ENCODE measurements at regions not wholly inside any gene's neighbourhood (a gene's known extent, or its start where the extent isn't known, plus 50 kb on each side); places are given as distances from the start of the nearest gene placed in this dataset.

- Histone ChIP-seq H3K36me3 (replicated peaks; ENCODE audit: insufficient read depth, low read depth) (no peaks in the 10 kb centered on the region), H3K27me3 (no peaks in the 10 kb centered on the region), H2AFZ (no peak overlapping the region), H3K9me2 (replicated peaks; ENCODE audit: insufficient read depth) (no peaks in the 10 kb centered on the region), H3K79me2 (no peaks in the 10 kb centered on the region), H3K4me1 (ENCODE audit: insufficient read depth) (no peaks in the 10 kb centered on the region), H3K4me2 (no peak overlapping the region), H3K4me3 (no peak overlapping the region), H4K20me1 (ENCODE audit: insufficient read depth, poor library complexity, severe bottlenecking) (no peaks in the 10 kb centered on the region), H3K27ac (no peak overlapping the region), H3K9me3 (ENCODE audit: low read depth) (no peaks in the 10 kb centered on the region)
- WGBS (ENCODE audit: low lambda C conversion rate, missing lambda C conversion rate), result 89% methylated on average over 2 of the region's 2 CpGs
- no peak for DNase-seq (ENCODE audit: low spot score)
- TF ChIP-seq CTCF (IDR thresholded peaks at IDR 0.05; ENCODE audit: poor library complexity) (no peak), EZH2 (IDR thresholded peaks at IDR 0.05; ENCODE audit: borderline replicate concordance) (no peak), EZH2phosphoT487 (IDR thresholded peaks at IDR 0.05; ENCODE audit: low read depth, severe bottlenecking, unreplicated experiment) (no peak)
Measured at GRCh38 chr21:40936178-40936577, 89.2 kb upstream of the DSCAM start.

- Histone ChIP-seq H3K4me1 (ENCODE audit: insufficient read depth) (no peaks in the 10 kb centered on the region), H3K79me2 (no peaks in the 10 kb centered on the region), H3K36me3 (replicated peaks; ENCODE audit: insufficient read depth, low read depth) (no peaks in the 10 kb centered on the region), H3K4me3 (no peak overlapping the region), H4K20me1 (ENCODE audit: insufficient read depth, poor library complexity, severe bottlenecking) (no peaks in the 10 kb centered on the region), H3K9me2 (replicated peaks; ENCODE audit: insufficient read depth) (no peaks in the 10 kb centered on the region), H3K9me3 (ENCODE audit: low read depth) (no peaks in the 10 kb centered on the region), H3K27me3 (no peaks in the 10 kb centered on the region), H2AFZ (no peak overlapping the region), H3K4me2 (no peak overlapping the region), H3K27ac (no peak overlapping the region)
- WGBS (ENCODE audit: low lambda C conversion rate, missing lambda C conversion rate), result 90% methylated on average over 10 of the region's 10 CpGs
- no peak for TF ChIP-seq CTCF (IDR thresholded peaks at IDR 0.05; ENCODE audit: poor library complexity)
- TF ChIP-seq EZH2 (IDR thresholded peaks at IDR 0.05; ENCODE audit: borderline replicate concordance), result no peak
- no peak for TF ChIP-seq EZH2phosphoT487 (IDR thresholded peaks at IDR 0.05; ENCODE audit: low read depth, severe bottlenecking, unreplicated experiment)
- DNase-seq (ENCODE audit: low spot score), result no peak
Measured at GRCh38 chr21:40936771-40937261, 89.9 kb upstream of the DSCAM start.

- no peaks in the 10 kb centered on the region for H3K9me3 ChIP-seq (ENCODE audit: low read depth)
- WGBS (ENCODE audit: low lambda C conversion rate, missing lambda C conversion rate), result 89% methylated on average over 2 of the region's 2 CpGs
- no peak overlapping the region for H3K4me2 ChIP-seq
- no peak for DNase-seq (ENCODE audit: low spot score)
- no peak for TF ChIP-seq EZH2 (IDR thresholded peaks at IDR 0.05; ENCODE audit: borderline replicate concordance)
- no peak for TF ChIP-seq CTCF (IDR thresholded peaks at IDR 0.05; ENCODE audit: poor library complexity)
- TF ChIP-seq EZH2phosphoT487 (IDR thresholded peaks at IDR 0.05; ENCODE audit: low read depth, severe bottlenecking, unreplicated experiment), result no peak
- no peaks in the 10 kb centered on the region for H3K36me3 ChIP-seq (replicated peaks; ENCODE audit: insufficient read depth, low read depth)
- no peaks in the 10 kb centered on the region for H3K27me3 ChIP-seq
- no peaks in the 10 kb centered on the region for H3K4me1 ChIP-seq (ENCODE audit: insufficient read depth)
- no peak overlapping the region for H3K27ac ChIP-seq
- H2AFZ ChIP-seq, result no peak overlapping the region
- no peaks in the 10 kb centered on the region for H4K20me1 ChIP-seq (ENCODE audit: insufficient read depth, poor library complexity, severe bottlenecking)
- H3K4me3 ChIP-seq, result no peak overlapping the region
- H3K79me2 ChIP-seq, result no peaks in the 10 kb centered on the region
- no peaks in the 10 kb centered on the region for H3K9me2 ChIP-seq (replicated peaks; ENCODE audit: insufficient read depth)
Measured at GRCh38 chr21:40938078-40938477, 91.1 kb upstream of the DSCAM start.

- no peak for DNase-seq (ENCODE audit: low spot score)
- Histone ChIP-seq H3K36me3 (replicated peaks; ENCODE audit: insufficient read depth, low read depth) (no peaks in the 10 kb centered on the region), H3K27ac (no peak overlapping the region), H3K4me2 (no peak overlapping the region), H3K9me2 (replicated peaks; ENCODE audit: insufficient read depth) (no peaks in the 10 kb centered on the region), H3K4me1 (ENCODE audit: insufficient read depth) (no peaks in the 10 kb centered on the region), H3K4me3 (no peak overlapping the region), H4K20me1 (ENCODE audit: insufficient read depth, poor library complexity, severe bottlenecking) (no peaks in the 10 kb centered on the region), H3K27me3 (no peaks in the 10 kb centered on the region), H3K9me3 (ENCODE audit: low read depth) (no peaks in the 10 kb centered on the region), H2AFZ (no peak overlapping the region), H3K79me2 (no peaks in the 10 kb centered on the region)
- TF ChIP-seq CTCF (IDR thresholded peaks at IDR 0.05; ENCODE audit: poor library complexity) (no peak), EZH2phosphoT487 (IDR thresholded peaks at IDR 0.05; ENCODE audit: low read depth, severe bottlenecking, unreplicated experiment) (no peak), EZH2 (IDR thresholded peaks at IDR 0.05; ENCODE audit: borderline replicate concordance) (no peak)
- 93% methylated on average over 4 of the region's 4 CpGs for WGBS (ENCODE audit: low lambda C conversion rate, missing lambda C conversion rate)
Measured at GRCh38 chr21:40938611-40939010, 91.7 kb upstream of the DSCAM start.

Data from hepatocyte (in vitro differentiated cells).